ENCODE measurements at regions not wholly inside any gene's neighbourhood (a gene's known extent, or its start where the extent isn't known, plus 50 kb on each side); places are given as distances from the start of the nearest gene placed in this dataset.
A peak's percentile ranks its signal among the peaks of the same experiment; 100 is the strongest.

DNA sequence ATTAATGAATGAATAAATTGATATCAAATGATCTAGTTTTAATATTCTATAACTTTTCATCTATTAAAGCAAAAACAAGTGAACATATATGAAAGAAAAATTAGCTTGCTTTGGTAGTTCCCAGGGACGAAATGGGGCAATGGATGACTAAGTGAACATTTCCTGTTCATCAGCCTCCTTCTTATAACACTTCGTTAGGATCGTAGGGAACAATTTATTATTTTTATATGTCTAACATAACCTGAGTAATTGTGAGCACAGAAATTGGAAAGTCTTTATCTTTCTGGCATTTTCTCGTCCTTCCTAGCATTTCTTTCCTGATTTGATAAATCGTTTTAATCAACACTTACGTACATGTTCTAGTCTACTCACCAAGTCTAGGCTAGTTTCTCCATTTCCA, 59.1 kb upstream of the PPP1R3C start:
- H3K4me3 ChIP-seq (replicated peaks; ENCODE audit: low read depth, low read length) = no peak overlapping the region
- TF ChIP-seq, protein P1, sequence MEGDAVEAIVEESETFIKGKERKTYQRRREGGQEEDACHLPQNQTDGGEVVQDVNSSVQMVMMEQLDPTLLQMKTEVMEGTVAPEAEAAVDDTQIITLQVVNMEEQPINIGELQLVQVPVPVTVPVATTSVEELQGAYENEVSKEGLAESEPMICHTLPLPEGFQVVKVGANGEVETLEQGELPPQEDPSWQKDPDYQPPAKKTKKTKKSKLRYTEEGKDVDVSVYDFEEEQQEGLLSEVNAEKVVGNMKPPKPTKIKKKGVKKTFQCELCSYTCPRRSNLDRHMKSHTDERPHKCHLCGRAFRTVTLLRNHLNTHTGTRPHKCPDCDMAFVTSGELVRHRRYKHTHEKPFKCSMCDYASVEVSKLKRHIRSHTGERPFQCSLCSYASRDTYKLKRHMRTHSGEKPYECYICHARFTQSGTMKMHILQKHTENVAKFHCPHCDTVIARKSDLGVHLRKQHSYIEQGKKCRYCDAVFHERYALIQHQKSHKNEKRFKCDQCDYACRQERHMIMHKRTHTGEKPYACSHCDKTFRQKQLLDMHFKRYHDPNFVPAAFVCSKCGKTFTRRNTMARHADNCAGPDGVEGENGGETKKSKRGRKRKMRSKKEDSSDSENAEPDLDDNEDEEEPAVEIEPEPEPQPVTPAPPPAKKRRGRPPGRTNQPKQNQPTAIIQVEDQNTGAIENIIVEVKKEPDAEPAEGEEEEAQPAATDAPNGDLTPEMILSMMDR (IDR thresholded peaks at IDR 0.05; ENCODE audit: low read depth, low read length, missing control alignments) = no peak
- DNase-seq (ENCODE audit: extremely low read depth, low read depth) = no peak

DNA sequence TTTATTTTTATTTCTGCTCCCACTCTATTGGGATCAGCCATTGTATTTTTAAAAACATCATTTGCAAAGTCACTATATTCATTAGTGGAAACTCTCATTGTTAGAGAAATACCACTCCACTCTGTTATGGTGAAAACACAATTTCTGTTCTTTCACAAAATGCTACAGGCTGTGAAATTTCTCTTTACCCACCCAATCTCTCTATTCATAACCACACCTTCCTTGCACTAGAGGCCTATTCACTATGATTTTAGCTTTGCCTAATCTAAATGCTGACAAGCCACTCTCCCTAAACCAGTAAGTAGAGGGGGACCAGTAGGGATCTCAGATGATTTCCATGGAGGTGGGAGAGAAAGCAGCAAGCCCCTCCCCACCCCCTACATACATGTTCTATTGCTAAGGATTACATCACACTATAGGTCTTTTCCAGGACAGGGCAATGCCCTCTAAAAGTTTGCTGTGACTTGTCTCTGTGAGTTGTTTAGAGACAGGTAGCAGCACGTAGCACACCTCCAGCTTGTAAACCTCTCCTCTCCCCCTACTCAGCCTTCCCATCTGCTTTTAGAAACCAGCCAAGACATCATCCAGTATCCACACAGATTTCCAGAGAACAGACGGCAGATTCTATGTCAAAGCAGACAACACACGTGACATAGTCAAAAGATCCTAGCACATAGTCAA, 58.3 kb upstream of the PPP1R3C start:
- no peak for DNase-seq (ENCODE audit: extremely low read depth, low read depth)
- TF ChIP-seq, protein P1 (IDR thresholded peaks at IDR 0.05; ENCODE audit: low read depth, low read length, missing control alignments) = no peak
- no peak overlapping the region for H3K4me3 ChIP-seq (replicated peaks; ENCODE audit: low read depth, low read length)

DNA sequence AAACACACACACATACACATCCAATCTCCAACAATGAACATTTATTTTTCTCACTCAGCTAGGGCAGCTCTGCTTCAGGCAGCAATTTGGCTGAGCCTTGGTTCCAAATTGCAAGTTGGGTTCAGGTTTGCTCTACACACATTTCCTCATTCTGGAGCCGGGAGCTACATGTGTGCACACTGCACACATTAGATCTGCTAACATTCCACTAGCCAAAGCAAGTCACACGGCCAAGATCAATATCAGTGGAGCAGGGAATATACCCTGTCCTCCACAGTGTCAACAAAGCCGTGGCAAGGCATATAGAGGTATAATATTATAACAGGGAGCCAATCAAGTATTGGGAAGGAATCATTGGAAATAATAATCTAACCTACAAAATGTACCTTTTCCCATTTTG, 57.5 kb upstream of the PPP1R3C start:
- no peak for DNase-seq (ENCODE audit: extremely low read depth, low read depth)
- TF ChIP-seq, protein P1 (IDR thresholded peaks at IDR 0.05; ENCODE audit: low read depth, low read length, missing control alignments) = no peak
- no peak overlapping the region for H3K4me3 ChIP-seq (replicated peaks; ENCODE audit: low read depth, low read length)

DNA sequence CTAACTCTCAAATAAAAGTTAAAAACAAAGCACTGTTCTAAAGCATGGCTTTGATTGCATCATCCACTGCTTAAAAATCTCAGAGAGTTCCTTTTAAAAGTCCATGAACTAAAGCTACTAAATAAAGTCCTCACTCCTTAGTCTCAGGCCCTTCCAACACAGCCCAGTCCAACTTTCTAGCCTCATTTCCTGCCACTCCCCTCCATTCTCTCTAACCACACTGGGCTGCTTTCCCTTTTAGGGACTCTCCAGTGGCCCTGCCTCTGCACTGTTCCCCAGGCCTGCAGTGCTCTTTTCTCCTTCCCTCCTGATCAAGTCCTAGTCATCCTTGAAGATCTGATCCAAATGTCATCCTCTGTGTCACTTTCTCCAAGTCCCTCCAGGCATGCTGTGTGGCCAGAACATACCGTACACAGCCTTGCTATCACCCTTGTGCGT, 56.9 kb upstream of the PPP1R3C start:
- no peak for DNase-seq (ENCODE audit: extremely low read depth, low read depth)
- H3K4me3 ChIP-seq (replicated peaks; ENCODE audit: low read depth, low read length) = no peak overlapping the region
- TF ChIP-seq, protein P1 (IDR thresholded peaks at IDR 0.05; ENCODE audit: low read depth, low read length, missing control alignments) = no peak

DNA sequence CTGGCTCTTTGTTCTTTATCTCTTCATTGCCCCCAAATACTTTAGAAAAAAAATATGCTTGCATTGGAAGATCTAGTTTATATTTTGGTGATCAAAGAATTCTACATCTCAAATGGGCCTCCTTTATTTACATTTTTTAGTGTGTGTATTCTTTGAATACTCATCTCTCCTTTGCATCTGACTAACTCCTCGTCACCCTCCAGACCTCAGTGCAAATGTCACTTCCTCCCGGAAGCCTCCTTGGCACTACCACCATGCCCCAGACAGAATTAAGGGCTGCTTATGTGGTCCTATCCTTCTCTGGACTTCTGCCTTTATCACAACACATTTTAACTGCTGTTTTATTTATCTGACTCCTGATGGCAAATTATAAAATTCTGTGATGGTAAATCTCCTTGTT, 52.0 kb upstream of the PPP1R3C start:
- DNase-seq (ENCODE audit: extremely low read depth, low read depth) = no peak
- no peak overlapping the region for H3K4me3 ChIP-seq (replicated peaks; ENCODE audit: low read depth, low read length)
- TF ChIP-seq, protein P1 (IDR thresholded peaks at IDR 0.05; ENCODE audit: low read depth, low read length, missing control alignments) = no peak

DNA sequence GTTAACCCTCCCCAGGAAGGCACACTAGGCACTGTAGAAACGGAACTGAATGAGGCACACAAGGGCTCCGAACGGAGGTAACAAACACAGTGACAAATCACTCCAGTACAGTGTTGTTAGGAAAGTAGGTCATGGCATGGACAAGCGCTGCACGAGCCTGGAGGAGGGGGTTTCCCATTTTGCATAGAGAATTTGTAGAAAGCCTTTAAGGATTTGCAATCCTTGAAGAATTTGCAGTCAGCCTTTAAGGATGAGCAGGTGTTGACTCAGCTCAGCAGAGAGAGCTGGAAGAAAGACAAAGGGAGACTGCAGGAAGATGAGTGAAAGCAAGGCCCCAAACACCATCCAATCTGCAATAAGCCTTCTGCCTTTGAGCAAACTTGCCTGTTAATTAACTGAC, 51.1 kb upstream of the PPP1R3C start:
- TF ChIP-seq, protein P1 (IDR thresholded peaks at IDR 0.05; ENCODE audit: low read depth, low read length, missing control alignments) = no peak
- no peak overlapping the region for H3K4me3 ChIP-seq (replicated peaks; ENCODE audit: low read depth, low read length)
- peak; percentile 27 for DNase-seq (ENCODE audit: extremely low read depth, low read depth)

DNA sequence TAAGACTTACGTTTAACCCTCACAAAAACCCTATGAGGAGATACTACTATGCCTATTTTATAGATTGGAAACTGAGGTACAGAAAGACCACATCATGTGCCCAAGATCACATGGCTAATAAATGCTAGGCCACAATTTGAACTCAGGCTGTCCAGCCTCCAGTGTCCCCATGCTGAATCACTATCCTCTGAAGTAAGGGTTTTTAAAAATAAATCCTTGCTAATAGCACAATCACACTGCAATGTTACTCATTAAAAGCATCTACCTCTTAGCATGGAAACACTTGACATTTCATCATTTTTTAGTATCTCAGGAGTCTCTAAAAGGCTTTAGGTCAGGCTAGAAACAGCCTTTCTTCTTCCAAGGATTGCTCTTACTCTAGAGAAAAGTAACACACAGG, 50.0 kb upstream of the PPP1R3C start:
- no peak for DNase-seq (ENCODE audit: extremely low read depth, low read depth)
- TF ChIP-seq, protein P1 (IDR thresholded peaks at IDR 0.05; ENCODE audit: low read depth, low read length, missing control alignments) = no peak
- H3K4me3 ChIP-seq (replicated peaks; ENCODE audit: low read depth, low read length) = no peak overlapping the region

Measured in HFF-Myc (cell line).